ENCODE measurements at regions not wholly inside any gene's neighbourhood (a gene's known extent, or its start where the extent isn't known, plus 50 kb on each side); places are given as distances from the start of the nearest gene placed in this dataset.

- intact Hi-C loops (cut with DNase I; ENCODE audit: low total_unique reads): no loop called here
- H3K4me3 ChIP-seq: no peak overlapping the region
- DNase-seq: no peak
- TF ChIP-seq CTCF (IDR thresholded peaks at IDR 0.05) (no peak), POLR2A (IDR thresholded peaks at IDR 0.05) (no peak)
- no peaks in the 10 kb centered on the region for H3K4me1 ChIP-seq
- H3K27ac ChIP-seq: no peak overlapping the region
- no peaks in the 10 kb centered on the region for H3K9me3 ChIP-seq
- H3K27me3 ChIP-seq: peaks cover 0 to 4% of the 10 kb centered on the region in 2 donors
- H3K36me3 ChIP-seq: no peaks in the 10 kb centered on the region
Observed at GRCh38 chr15:89391685-89392257, 57.1 kb upstream of the POLG start.

GRCh38 chr15:89389841-89390603 is 55.4 kb upstream of the POLG start:
- Histone ChIP-seq H3K4me1 (no peaks in the 10 kb centered on the region), H3K36me3 (no peaks in the 10 kb centered on the region), H3K27ac (no peak overlapping the region), H3K4me3 (no peak overlapping the region), H3K9me3 (no peaks in the 10 kb centered on the region), H3K27me3 (no peaks in the 10 kb centered on the region)
- intact Hi-C loops (cut with DNase I; ENCODE audit: low total_unique reads): no loop called here
- DNase-seq: no peak
- no peak for TF ChIP-seq POLR2A (IDR thresholded peaks at IDR 0.05)
- TF ChIP-seq CTCF (IDR thresholded peaks at IDR 0.05): no peak

- intact Hi-C loops (cut with DNase I; ENCODE audit: low total_unique reads): no loop called here
- Histone ChIP-seq H3K4me3 (no peak overlapping the region), H3K4me1 (no peaks in the 10 kb centered on the region), H3K9me3 (no peaks in the 10 kb centered on the region), H3K36me3 (no peaks in the 10 kb centered on the region), H3K27ac (no peak overlapping the region), H3K27me3 (no peaks in the 10 kb centered on the region)
- TF ChIP-seq POLR2A (IDR thresholded peaks at IDR 0.05) (no peak), CTCF (IDR thresholded peaks at IDR 0.05) (no peak)
- DNase-seq: no peak
Observed at GRCh38 chr15:89387140-89387903, 52.7 kb upstream of the POLG start.

- Histone ChIP-seq H3K4me1 (no peaks in the 10 kb centered on the region), H3K27me3 (no peaks in the 10 kb centered on the region), H3K4me3 (no peak overlapping the region), H3K9me3 (no peaks in the 10 kb centered on the region), H3K27ac (no peak overlapping the region), H3K36me3 (no peaks in the 10 kb centered on the region)
- intact Hi-C loops (cut with DNase I; ENCODE audit: low total_unique reads): no loop called here
- TF ChIP-seq POLR2A (IDR thresholded peaks at IDR 0.05): no peak
- no peak for TF ChIP-seq CTCF (IDR thresholded peaks at IDR 0.05)
- DNase-seq: no peak
Observed at GRCh38 chr15:89385596-89386331, 51.1 kb upstream of the POLG start.

Data from uterus (tissue), 3 donors.